OCI-LY7 (cell line): ENCODE measurements at regions not wholly inside any gene's neighbourhood (a gene's known extent, or its start where the extent isn't known, plus 50 kb on each side); places are given as distances from the start of the nearest gene placed in this dataset.

Source experiments
- BruUV-seq: library from RNA; stranded (reverse); fragments of 400-500 nt; replicated peaks from 2 replicates; lab custom pipeline; 2021; lab: Mats Ljungman, UMichigan
- CTCF ChIA-PET: fragments of 300-600 bp; sonication (Branson Sonifier 250); formaldehyde crosslinking; loops from one replicate; lab custom pipeline; 2022; ENCODE audit warnings: antibody characterized with exemption; ENCODE audit not compliant: unreplicated experiment; lab: Charles Lee
- POLR2A ChIA-PET: fragments of 300-600 bp; sonication (Branson Sonifier 250); formaldehyde crosslinking; loops from one replicate; lab custom pipeline; 2022; ENCODE audit warnings: antibody characterized with exemption; lab: Charles Lee
- DNase-seq: peaks from one replicate; pipeline ENCODE4 v3.0.0-alpha.2; 2015; ENCODE audit warnings: low spot score
- H2AFZ ChIP-seq: fragments of 200-600 bp; sonication (generic), shearing (Covaris generic); 2 replicates; pipeline ENCODE4 v1.6.1; 2014; ENCODE audit warnings: mild to moderate bottlenecking, antibody characterized with exemption, low read length, moderate library complexity
- H3K27ac ChIP-seq: fragments of 200-600 bp; sonication (generic); 2 replicates; pipeline ENCODE4 v1.5.1; 2014; ENCODE audit warnings: mixed run types, low read depth, mild to moderate bottlenecking, moderate library complexity, low read length, inconsistent platforms; ENCODE audit not compliant: poor library complexity, severe bottlenecking
- H3K36me3 ChIP-seq: fragments of 200-600 bp; sonication (generic); 2 replicates; pipeline ENCODE4 v1.6.1; 2014; ENCODE audit warnings: mild to moderate bottlenecking, antibody characterized with exemption, low read length, moderate library complexity, mixed read lengths; ENCODE audit not compliant: insufficient read depth
- H3K4me1 ChIP-seq: fragments of 200-600 bp; sonication (generic); 2 replicates; pipeline ENCODE4 v1.5.1; 2014; ENCODE audit warnings: mild to moderate bottlenecking, low read length; ENCODE audit not compliant: insufficient read depth, poor library complexity, severe bottlenecking
- H3K4me2 ChIP-seq: fragments of 200-600 bp; sonication (generic); 2 replicates; pipeline ENCODE4 v1.6.1; 2014; ENCODE audit warnings: mild to moderate bottlenecking, low read length
- H3K4me3 ChIP-seq: fragments of 200-600 bp; sonication (generic); 2 replicates; pipeline ENCODE4 v1.5.1; 2014; ENCODE audit warnings: mild to moderate bottlenecking, low read depth, low read length; ENCODE audit not compliant: poor library complexity, severe bottlenecking
- H3K79me2 ChIP-seq: fragments of 200-600 bp; sonication (generic); 2 replicates; pipeline ENCODE4 v1.6.1; 2016; ENCODE audit warnings: low read depth, mild to moderate bottlenecking, low read length, moderate library complexity, mixed read lengths; ENCODE audit not compliant: insufficient read depth
- H3K9me2 ChIP-seq: fragments of 200-600 bp; sonication (generic); 2 replicates; pipeline ENCODE4 v1.6.1; 2016; ENCODE audit warnings: mild to moderate bottlenecking, low read length, mixed read lengths; ENCODE audit not compliant: insufficient read depth
- H3K9me3 ChIP-seq: fragments of 200-600 bp; sonication (generic); 2 replicates; pipeline ENCODE4 v1.6.1; 2014; ENCODE audit warnings: mild to moderate bottlenecking, mixed run types, low read length, mixed read lengths
- H4K20me1 ChIP-seq: fragments of 200-600 bp; sonication (generic); 2 replicates; pipeline ENCODE4 v1.6.1; 2014; ENCODE audit warnings: mild to moderate bottlenecking, antibody characterized with exemption, low read length, moderate library complexity, mixed read lengths; ENCODE audit not compliant: insufficient read depth
- EZH2phosphoT487 ChIP-seq: fragments of 200-600 bp; sonication (generic); IDR thresholded peaks from 2 replicates; pipeline ENCODE4 v1.6.1; 2018; ENCODE audit warnings: low read depth, borderline replicate concordance, mild to moderate bottlenecking, mixed run types, antibody characterized with exemption, low read length, moderate library complexity, mixed read lengths
- intact Hi-C: fragments of 100-400 bp; cut with micrococcal nuclease; formaldehyde crosslinking; loops from one replicate; pipeline ENCODE4 v1.10.0; 2022; ENCODE audit not compliant: unreplicated experiment
- TF ChIP-seq, protein P1 (sequence below): fragments of 200-600 bp; sonication (generic); conservative IDR thresholded peaks from 2 replicates; pipeline ENCODE4 v1.5.1; 2014; ENCODE audit warnings: mild to moderate bottlenecking, antibody characterized with exemption, low read length, moderate library complexity, mixed read lengths

DNA sequence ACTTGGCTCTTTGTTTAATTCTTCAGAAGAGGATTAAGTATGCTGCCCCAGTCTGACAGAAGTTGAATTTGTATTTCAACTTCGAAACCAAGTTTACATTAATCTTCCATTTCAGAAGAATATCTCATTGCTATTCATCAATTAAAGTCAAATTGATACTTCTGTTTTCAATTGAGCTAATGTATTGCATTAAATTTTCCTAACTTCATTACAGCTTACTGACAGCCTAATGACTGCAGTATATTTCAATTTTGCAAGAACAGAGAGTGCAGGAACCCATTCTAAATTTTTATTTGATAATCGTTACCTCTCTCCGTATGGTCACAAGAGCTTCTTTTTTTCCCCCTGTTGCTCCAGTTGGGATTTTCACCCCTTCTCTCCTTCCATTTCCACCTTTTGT lies 218.0 kb downstream of the CALCRL start:
- TF ChIP-seq, protein P1, sequence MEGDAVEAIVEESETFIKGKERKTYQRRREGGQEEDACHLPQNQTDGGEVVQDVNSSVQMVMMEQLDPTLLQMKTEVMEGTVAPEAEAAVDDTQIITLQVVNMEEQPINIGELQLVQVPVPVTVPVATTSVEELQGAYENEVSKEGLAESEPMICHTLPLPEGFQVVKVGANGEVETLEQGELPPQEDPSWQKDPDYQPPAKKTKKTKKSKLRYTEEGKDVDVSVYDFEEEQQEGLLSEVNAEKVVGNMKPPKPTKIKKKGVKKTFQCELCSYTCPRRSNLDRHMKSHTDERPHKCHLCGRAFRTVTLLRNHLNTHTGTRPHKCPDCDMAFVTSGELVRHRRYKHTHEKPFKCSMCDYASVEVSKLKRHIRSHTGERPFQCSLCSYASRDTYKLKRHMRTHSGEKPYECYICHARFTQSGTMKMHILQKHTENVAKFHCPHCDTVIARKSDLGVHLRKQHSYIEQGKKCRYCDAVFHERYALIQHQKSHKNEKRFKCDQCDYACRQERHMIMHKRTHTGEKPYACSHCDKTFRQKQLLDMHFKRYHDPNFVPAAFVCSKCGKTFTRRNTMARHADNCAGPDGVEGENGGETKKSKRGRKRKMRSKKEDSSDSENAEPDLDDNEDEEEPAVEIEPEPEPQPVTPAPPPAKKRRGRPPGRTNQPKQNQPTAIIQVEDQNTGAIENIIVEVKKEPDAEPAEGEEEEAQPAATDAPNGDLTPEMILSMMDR, result no peak
- TF ChIP-seq EZH2phosphoT487, result no peak
- Histone ChIP-seq H2AFZ (no peak overlapping the region), H3K79me2 (no peaks in the 10 kb centered on the region), H3K27ac (no peak overlapping the region), H3K9me2 (no peaks in the 10 kb centered on the region), H4K20me1 (no peaks in the 10 kb centered on the region), H3K4me1 (no peaks in the 10 kb centered on the region), H3K36me3 (no peaks in the 10 kb centered on the region), H3K4me2 (no peak overlapping the region), H3K9me3 (no peaks in the 10 kb centered on the region), H3K4me3 (no peak overlapping the region)
- no TSS peak for BruUV-seq
- CTCF ChIA-PET, result no interaction called here
- DNase-seq, result no peak
- intact Hi-C loops, result no loop called here
- POLR2A ChIA-PET, result interaction anchor here (0.6 kb wide), 1 partner anchor 77 kb away, joined by 3 read pairs; no protein-coding TSS in a partner anchor

DNA sequence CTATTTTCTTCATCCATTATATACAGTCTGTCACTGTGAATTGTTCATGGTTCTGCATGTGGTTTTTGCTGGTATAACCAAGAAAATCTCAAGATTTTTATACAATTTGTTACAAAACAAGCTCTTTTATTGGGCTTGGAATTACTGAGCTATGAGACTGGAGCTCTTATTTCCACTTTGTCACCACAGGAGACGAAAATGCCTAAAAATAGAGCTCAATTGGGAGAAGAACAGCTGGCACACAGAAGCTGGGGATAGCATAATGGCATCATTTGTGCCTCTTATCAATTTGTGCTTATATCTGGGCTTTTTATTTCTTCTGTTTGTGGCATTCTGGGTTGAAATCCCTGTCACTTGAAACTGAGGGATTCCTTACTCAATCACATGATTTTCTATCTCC lies 219.1 kb downstream of the CALCRL start:
- CTCF ChIA-PET, result no interaction called here
- Histone ChIP-seq H3K4me1 (no peaks in the 10 kb centered on the region), H3K9me3 (no peaks in the 10 kb centered on the region), H3K36me3 (no peaks in the 10 kb centered on the region), H3K4me2 (no peak overlapping the region), H2AFZ (no peak overlapping the region), H3K79me2 (no peaks in the 10 kb centered on the region), H3K4me3 (no peak overlapping the region), H3K27ac (no peak overlapping the region), H3K9me2 (no peaks in the 10 kb centered on the region), H4K20me1 (no peaks in the 10 kb centered on the region)
- POLR2A ChIA-PET, result no interaction called here
- no TSS peak for BruUV-seq
- intact Hi-C loops, result no loop called here
- TF ChIP-seq, protein P1, result no peak
- no peak for TF ChIP-seq EZH2phosphoT487
- no peak for DNase-seq

DNA sequence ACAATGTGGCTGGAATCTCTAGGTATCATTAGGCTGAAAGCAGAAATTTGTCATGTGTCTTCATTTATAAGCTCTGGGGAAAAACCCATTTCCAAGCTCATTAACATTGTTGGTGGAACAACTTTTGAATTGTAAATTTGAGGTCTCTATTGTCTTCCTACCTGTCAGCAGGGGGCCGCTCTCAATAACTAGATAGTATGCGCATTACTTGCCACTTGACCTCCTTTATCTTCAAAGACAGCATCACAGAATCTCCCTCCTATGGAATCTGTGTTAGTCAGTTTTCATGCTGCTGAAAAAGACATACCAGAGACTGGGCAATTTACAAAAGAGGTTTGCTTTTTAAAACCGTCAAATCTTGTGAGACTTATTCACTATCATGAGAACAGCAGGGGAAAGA lies 223.1 kb downstream of the CALCRL start:
- no peak for DNase-seq
- H3K27ac ChIP-seq, result no peak overlapping the region
- intact Hi-C loops, result no loop called here
- ChIA-PET POLR2A (no interaction called here), CTCF (no interaction called here)
- H3K4me2 ChIP-seq, result no peak overlapping the region
- H2AFZ ChIP-seq, result no peak overlapping the region
- H3K9me2 ChIP-seq, result no peaks in the 10 kb centered on the region
- no TSS peak for BruUV-seq
- H4K20me1 ChIP-seq, result no peaks in the 10 kb centered on the region
- no peaks in the 10 kb centered on the region for H3K79me2 ChIP-seq
- no peaks in the 10 kb centered on the region for H3K9me3 ChIP-seq
- no peak for TF ChIP-seq EZH2phosphoT487
- TF ChIP-seq, protein P1, result no peak
- no peaks in the 10 kb centered on the region for H3K4me1 ChIP-seq
- H3K4me3 ChIP-seq, result no peak overlapping the region
- H3K36me3 ChIP-seq, result no peaks in the 10 kb centered on the region
